Dermis blood vessel endothelial cell (primary cell): ENCODE measurements at regions not wholly inside any gene's neighbourhood (a gene's known extent, or its start where the extent isn't known, plus 50 kb on each side); places are given as distances from the start of the nearest gene placed in this dataset.
"Not testable (repeated sequence)": the region's sequence is repeated elsewhere in the genome, so short reads cannot be mapped to it uniquely, and the experiment has no call there.

Source experiments
- DNase-seq: peaks from one replicate; pipeline ENCODE4 v3.0.0; 2010

DNA sequence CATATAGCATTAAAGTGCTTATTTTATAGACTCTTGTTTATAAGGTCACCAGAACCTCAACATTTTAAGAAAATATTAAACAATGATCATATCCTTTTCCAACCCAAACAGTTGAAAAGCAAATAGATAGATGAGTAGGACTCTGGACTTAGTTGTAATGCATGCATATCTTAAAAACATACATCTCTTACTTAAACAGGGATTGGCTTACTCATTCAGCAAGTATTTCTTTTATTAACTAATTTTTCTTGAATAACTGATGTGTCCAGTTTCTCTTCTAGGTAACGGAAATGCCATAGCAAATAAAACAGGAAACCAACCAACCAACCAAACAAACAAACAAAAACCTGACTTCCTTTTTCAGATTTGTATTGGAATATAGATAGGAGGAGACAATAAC, 70.9 kb upstream of the NBPF4 start:
- DNase-seq, result no peak

- peak; percentile 17 for DNase-seq
These were observed 72.7 kb upstream of the NBPF4 start for GRCh38 chr1:108316545-108316944.

DNA sequence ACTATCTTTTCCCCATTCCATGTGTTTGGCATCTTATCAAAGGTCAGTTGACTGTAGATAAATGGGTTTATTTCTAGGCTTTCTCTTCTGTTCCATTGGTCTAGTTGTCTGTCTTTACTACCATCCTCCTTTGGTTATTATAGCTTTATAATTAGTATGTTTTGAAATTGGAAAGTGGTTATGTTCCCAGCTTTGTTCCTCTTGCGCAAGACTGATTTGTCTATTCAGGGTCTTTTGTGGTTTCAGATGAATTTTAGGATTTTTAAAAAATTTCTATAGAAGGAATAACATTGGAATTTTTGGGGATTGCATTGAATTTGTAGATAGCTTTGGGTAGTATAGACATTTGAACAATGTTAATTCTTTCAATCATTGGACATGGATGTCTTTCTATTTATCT, 77.0 kb upstream of the NBPF4 start:
- DNase-seq, result no peak

- not testable (repeated sequence) for DNase-seq
These were observed 81.5 kb upstream of the NBPF4 start for GRCh38 chr1:108325338-108325737.

- DNase-seq, result no peak
These were observed 83.9 kb upstream of the NBPF4 start for GRCh38 chr1:108327534-108328466.

GRCh38 chr1:108345776-108346531, 102.1 kb upstream of the NBPF4 start:
- DNase-seq, result no peak

GRCh38 chr1:108357802-108358201, 92.3 kb upstream of the NBPF6 start:
- no peak for DNase-seq

GRCh38 chr1:108380059-108380832, 69.9 kb upstream of the NBPF6 start:
- not testable (repeated sequence) for DNase-seq
